DMS114 treated with DMSO at 0.1 percent for 48 hours (cell line): ENCODE measurements at regions not wholly inside any gene's neighbourhood (a gene's known extent, or its start where the extent isn't known, plus 50 kb on each side); places are given as distances from the start of the nearest gene placed in this dataset.
A peak's percentile ranks its signal among the peaks of the same experiment; 100 is the strongest.

Experiments used
- DNase-seq: peaks from one replicate; lab custom pipeline; 2025; ENCODE audit not compliant: unreplicated experiment; lab: John Stamatoyannopoulos, UW

GRCh38 chr9:120018550-120018949 lies 561.4 kb downstream of the CDK5RAP2 start:
- no peak for DNase-seq

- DNase-seq: no peak
These were observed 561.9 kb downstream of the CDK5RAP2 start for GRCh38 chr9:120018037-120018436.

- no peak for DNase-seq
These were observed 563.7 kb downstream of the CDK5RAP2 start for GRCh38 chr9:120016231-120016630.

GRCh38 chr9:120014796-120015195 lies 565.2 kb downstream of the CDK5RAP2 start:
- DNase-seq: no peak

GRCh38 chr9:120009856-120010255 lies 570.1 kb downstream of the CDK5RAP2 start:
- no peak for DNase-seq

- no peak for DNase-seq
These were observed 578.4 kb downstream of the CDK5RAP2 start for GRCh38 chr9:120001536-120001935.

GRCh38 chr9:119998614-119999013 lies 581.4 kb downstream of the CDK5RAP2 start:
- no peak for DNase-seq

GRCh38 chr9:119991797-119992196 lies 588.2 kb downstream of the CDK5RAP2 start:
- DNase-seq: no peak

- DNase-seq: no peak
These were observed 593.3 kb downstream of the CDK5RAP2 start for GRCh38 chr9:119986713-119987112.

GRCh38 chr9:119986205-119986604 lies 593.8 kb downstream of the CDK5RAP2 start:
- no peak for DNase-seq

- DNase-seq: no peak
These were observed 604.8 kb upstream of the BRINP1 start for GRCh38 chr9:119974026-119974425.

- DNase-seq: peak; percentile 46
These were observed 599.8 kb upstream of the BRINP1 start for GRCh38 chr9:119968836-119969707.

- no peak for DNase-seq
These were observed 598.8 kb upstream of the BRINP1 start for GRCh38 chr9:119967867-119968535.

- DNase-seq: no peak
These were observed 594.6 kb upstream of the BRINP1 start for GRCh38 chr9:119963798-119964372.

- no peak for DNase-seq
These were observed 594.1 kb upstream of the BRINP1 start for GRCh38 chr9:119963258-119963797.

GRCh38 chr9:119961774-119962424 lies 592.7 kb upstream of the BRINP1 start:
- no peak for DNase-seq

GRCh38 chr9:119959846-119960545 lies 590.8 kb upstream of the BRINP1 start:
- no peak for DNase-seq

GRCh38 chr9:119956111-119956510 lies 586.9 kb upstream of the BRINP1 start:
- no peak for DNase-seq

GRCh38 chr9:119955276-119955675 lies 586.0 kb upstream of the BRINP1 start:
- no peak for DNase-seq

GRCh38 chr9:119951591-119951990 lies 582.4 kb upstream of the BRINP1 start:
- DNase-seq: no peak

GRCh38 chr9:119951090-119951489 lies 581.9 kb upstream of the BRINP1 start:
- DNase-seq: no peak
